ENCODE measurements at regions not wholly inside any gene's neighbourhood (a gene's known extent, or its start where the extent isn't known, plus 50 kb on each side); places are given as distances from the start of the nearest gene placed in this dataset.

- TF ChIP-seq REST (IDR thresholded peaks at IDR 0.05; ENCODE audit: unreplicated experiment) (no peak), CTCF (conservative IDR thresholded peaks at IDR 0.05; ENCODE audit: low read depth in 2 of 2) (no peak)
These were observed 439.2 kb downstream of the PLOD2 start (continued) for GRCh38 chr3:145721815-145722214.

GRCh38 chr3:145727476-145727875 lies 433.5 kb downstream of the PLOD2 start:
- Mint-ChIP-seq H3K9me3 (peaks cover 5% of the 10 kb centered on the region; the same call in 1 of the 3 replicates), H3K36me3 (ENCODE audit: low read depth) (peaks cover 6% of the 10 kb centered on the region; the same call in 1 of the 3 replicates), H3K4me1 (no peaks in the 10 kb centered on the region), H3K27ac (no peak overlapping the region), H3K27me3 (ENCODE audit: insufficient read depth, low read depth, poor library complexity) (peaks cover 1% of the 10 kb centered on the region), H3K4me3 (no peak overlapping the region)
- Histone ChIP-seq H3K79me2 (replicated peaks; ENCODE audit: insufficient read depth) (no peaks in the 10 kb centered on the region), H3K4me3 (no peak overlapping the region), H3F3A (replicated peaks; ENCODE audit: low read depth) (no peaks in the 10 kb centered on the region), H3K4me1 (ENCODE audit: insufficient read depth) (no peaks in the 10 kb centered on the region), H3K27ac (ENCODE audit: low read depth) (no peak overlapping the region), H3K27me3 (ENCODE audit: insufficient read depth) (no peaks in the 10 kb centered on the region), H3K4me2 (no peak overlapping the region), H3K9me2 (ENCODE audit: insufficient read depth) (peaks cover 4% of the 10 kb centered on the region), H3K36me3 (ENCODE audit: insufficient read depth) (no peaks in the 10 kb centered on the region), H4K20me1 (replicated peaks; ENCODE audit: insufficient read depth) (no peaks in the 10 kb centered on the region), H2AFZ (no peak overlapping the region)
- ATAC-seq (no peak), DNase-seq (ENCODE audit: low spot score) (no peak)
- TF ChIP-seq CTCF (conservative IDR thresholded peaks at IDR 0.05; ENCODE audit: low read depth in 2 of 2) (no peak), NANOG (IDR thresholded peaks at IDR 0.05; ENCODE audit: borderline replicate concordance) (no peak), REST (IDR thresholded peaks at IDR 0.05; ENCODE audit: unreplicated experiment) (no peak), STAT1 (IDR thresholded peaks at IDR 0.05; ENCODE audit: unreplicated experiment) (no peak), ZNF462 (CRISPR knock-in tag; IDR thresholded peaks at IDR 0.05) (no peak)
